ENCODE measurements at regions not wholly inside any gene's neighbourhood (a gene's known extent, or its start where the extent isn't known, plus 50 kb on each side); places are given as distances from the start of the nearest gene placed in this dataset.

GRCh38 chr4:37757761-37758160 is 68.7 kb upstream of the PGM2 start:
- Histone ChIP-seq H3K4me1 (replicated peaks; ENCODE audit: insufficient read depth) (peaks cover 7% of the 10 kb centered on the region; the same call in 1 of the 2 replicates), H3K9me3 (ENCODE audit: insufficient read depth, low read depth) (no peaks in the 10 kb centered on the region), H3K4me3 (no peak overlapping the region), H2AFZ (no peak overlapping the region), H3K36me3 (ENCODE audit: low read depth) (no peaks in the 10 kb centered on the region), H3K27ac (no peak overlapping the region), H4K20me1 (ENCODE audit: insufficient read depth) (no peaks in the 10 kb centered on the region), H3K79me2 (ENCODE audit: low read depth) (no peaks in the 10 kb centered on the region), H3K27me3 (ENCODE audit: insufficient read depth, low read depth) (no peaks in the 10 kb centered on the region), H3K4me2 (no peak overlapping the region), H3K9me2 (ENCODE audit: insufficient read depth) (no peaks in the 10 kb centered on the region), H3F3A (ENCODE audit: insufficient read depth, low read depth) (no peaks in the 10 kb centered on the region)
- TF ChIP-seq EZH2 (IDR thresholded peaks at IDR 0.05; ENCODE audit: low read depth) (no peak), CTCF (conservative IDR thresholded peaks at IDR 0.05) (no peak)
- intact Hi-C loops (cut with micrococcal nuclease; ENCODE audit: unreplicated experiment), result no loop called here
- CTCF ChIA-PET, result no interaction called here
- no TSS peak for BruUV-seq (replicated peaks)
- no peak for DNase-seq
- POLR2A ChIA-PET (ENCODE audit: unreplicated experiment), result no interaction called here

DNA sequence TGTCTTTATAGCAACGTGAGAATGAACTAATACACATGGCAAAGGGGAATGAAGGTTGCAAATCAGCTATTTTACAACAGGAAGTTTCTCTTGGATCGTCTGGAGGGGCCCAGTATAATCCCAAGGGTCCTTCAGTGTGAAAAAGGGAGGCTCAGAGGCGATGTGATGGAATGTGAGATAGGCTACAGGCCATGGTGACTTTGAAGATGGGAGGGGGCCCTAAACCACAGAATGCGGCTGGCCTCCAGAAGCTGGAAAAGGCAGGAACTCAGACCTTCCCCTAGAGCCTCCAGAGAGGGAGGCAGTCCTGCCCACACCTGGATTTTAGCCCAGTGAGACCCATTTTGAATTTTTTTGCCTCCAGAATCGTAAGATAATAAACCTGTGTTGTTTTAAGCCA is 69.4 kb upstream of the PGM2 start:
- ChIA-PET POLR2A (ENCODE audit: unreplicated experiment) (no interaction called here), CTCF (no interaction called here)
- no peaks in the 10 kb centered on the region for H3K27me3 ChIP-seq (ENCODE audit: insufficient read depth, low read depth)
- no peak for DNase-seq
- intact Hi-C loops (cut with micrococcal nuclease; ENCODE audit: unreplicated experiment), result no loop called here
- BruUV-seq (replicated peaks), result no TSS peak
- H3K4me1 ChIP-seq (replicated peaks; ENCODE audit: insufficient read depth), result peaks cover 7% of the 10 kb centered on the region; the same call in 1 of the 2 replicates
- H3K27ac ChIP-seq, result no peak overlapping the region
- no peaks in the 10 kb centered on the region for H3K9me3 ChIP-seq (ENCODE audit: insufficient read depth, low read depth)
- no peak overlapping the region for H3K4me3 ChIP-seq
- H3K79me2 ChIP-seq (ENCODE audit: low read depth), result no peaks in the 10 kb centered on the region
- no peaks in the 10 kb centered on the region for H3K9me2 ChIP-seq (ENCODE audit: insufficient read depth)
- H2AFZ ChIP-seq, result 0 out of 2 replicates have a peak overlapping the region, but pooled peaks have one; percentile 39
- H3K4me2 ChIP-seq, result no peak overlapping the region
- TF ChIP-seq EZH2 (IDR thresholded peaks at IDR 0.05; ENCODE audit: low read depth) (no peak), CTCF (conservative IDR thresholded peaks at IDR 0.05) (no peak)
- no peaks in the 10 kb centered on the region for H3F3A ChIP-seq (ENCODE audit: insufficient read depth, low read depth)
- H4K20me1 ChIP-seq (ENCODE audit: insufficient read depth), result no peaks in the 10 kb centered on the region
- H3K36me3 ChIP-seq (ENCODE audit: low read depth), result no peaks in the 10 kb centered on the region

DNA sequence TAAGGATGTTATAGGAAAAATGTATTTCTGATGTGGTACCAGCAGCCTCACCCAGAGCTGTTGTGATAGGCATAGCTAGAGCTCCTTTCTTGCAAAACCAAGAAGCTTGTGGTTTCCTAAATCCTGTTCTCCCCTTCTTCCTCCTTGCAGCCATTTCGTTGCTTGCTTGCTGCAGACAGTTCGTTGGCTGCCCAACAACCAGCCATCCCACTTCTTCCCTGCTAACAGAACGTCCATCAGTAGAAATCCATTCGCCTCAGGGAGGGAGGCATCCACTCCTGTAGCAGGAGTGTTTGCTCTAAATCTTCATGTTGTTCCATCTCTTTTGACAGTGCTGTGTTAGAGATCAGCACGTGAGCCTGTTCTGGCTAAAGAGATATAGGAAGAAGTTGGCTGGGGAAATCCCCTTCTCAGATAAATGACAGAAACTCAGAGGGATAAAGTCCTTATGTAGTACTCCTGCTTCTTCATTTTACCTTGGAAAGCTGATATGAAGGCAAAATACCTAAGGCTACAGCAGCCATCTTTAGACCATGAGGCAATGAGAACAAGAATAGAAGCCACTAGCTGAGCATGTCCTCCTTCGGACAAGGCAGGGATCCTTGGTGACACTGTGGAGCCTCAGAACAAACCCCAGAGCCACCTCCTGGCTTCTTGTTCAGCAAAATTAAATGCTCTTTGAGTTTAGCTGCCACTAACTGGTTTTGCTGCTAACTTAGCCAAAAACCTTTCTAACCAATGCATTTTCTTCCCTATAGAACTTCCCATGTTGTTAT is 68.4 kb upstream of the RELL1 start:
- BruUV-seq (replicated peaks), result no TSS peak

More for the DNA sequence above, 68.4 kb upstream of the RELL1 start:
- H3K4me2 ChIP-seq, result no peak overlapping the region
- H3K27me3 ChIP-seq (ENCODE audit: insufficient read depth, low read depth), result no peaks in the 10 kb centered on the region
- POLR2A ChIA-PET (ENCODE audit: unreplicated experiment), result interaction anchor here (0.7 kb wide), 1 partner anchor 51 kb away, joined by 4 read pairs; no protein-coding TSS in a partner anchor
- TF ChIP-seq EZH2 (IDR thresholded peaks at IDR 0.05; ENCODE audit: low read depth), result no peak
- TF ChIP-seq CTCF (conservative IDR thresholded peaks at IDR 0.05), result no peak
- intact Hi-C loops (cut with micrococcal nuclease; ENCODE audit: unreplicated experiment), result no loop called here
- no peak for DNase-seq
- H3F3A ChIP-seq (ENCODE audit: insufficient read depth, low read depth), result no peaks in the 10 kb centered on the region
- no peaks in the 10 kb centered on the region for H3K9me2 ChIP-seq (ENCODE audit: insufficient read depth)
- no peaks in the 10 kb centered on the region for H3K9me3 ChIP-seq (ENCODE audit: insufficient read depth, low read depth)
- H4K20me1 ChIP-seq (ENCODE audit: insufficient read depth), result no peaks in the 10 kb centered on the region
- CTCF ChIA-PET, result no interaction called here
- H3K4me3 ChIP-seq, result no peak overlapping the region
- H3K27ac ChIP-seq, result no peak overlapping the region
- H3K4me1 ChIP-seq (replicated peaks; ENCODE audit: insufficient read depth), result peaks cover 7% of the 10 kb centered on the region; the same call in 1 of the 2 replicates
- no peak overlapping the region for H2AFZ ChIP-seq
- no peaks in the 10 kb centered on the region for H3K36me3 ChIP-seq (ENCODE audit: low read depth)
- H3K79me2 ChIP-seq (ENCODE audit: low read depth), result no peaks in the 10 kb centered on the region

Data from PC-9 (cell line).